HEK293T (cell line): ENCODE measurements at regions not wholly inside any gene's neighbourhood (a gene's known extent, or its start where the extent isn't known, plus 50 kb on each side); places are given as distances from the start of the nearest gene placed in this dataset.

Experiments used
- BHLHE40 ChIP-seq: fragments of 450-650 bp; IDR thresholded peaks from 2 replicates; pipeline ENCODE4 v1.6.1; 2016; ENCODE audit warnings: mild to moderate bottlenecking, moderate library complexity, borderline replicate concordance
- CTBP1 ChIP-seq: fragments of 450-650 bp; IDR thresholded peaks from 2 replicates; pipeline ENCODE4 v1.6.1; 2016; ENCODE audit warnings: borderline replicate concordance
- FOXK2 ChIP-seq: fragments of 450-650 bp; IDR thresholded peaks from 2 replicates; pipeline ENCODE4 v1.6.1; 2016; ENCODE audit warnings: mild to moderate bottlenecking
- NFRKB ChIP-seq: fragments of 450-650 bp; IDR thresholded peaks from 2 replicates; pipeline ENCODE4 v1.6.1; 2016; ENCODE audit warnings: mild to moderate bottlenecking, moderate library complexity
- SP1 ChIP-seq: fragments of 450-650 bp; IDR thresholded peaks from 2 replicates; pipeline ENCODE4 v1.6.1; 2017
- ZNF384 ChIP-seq: fragments of 450-650 bp; IDR thresholded peaks from 2 replicates; pipeline ENCODE4 v1.6.1; 2016
- TF ChIP-seq, protein P1 (sequence below): fragments of 450-650 bp; IDR thresholded peaks from 2 replicates; pipeline ENCODE4 v1.6.1; 2016

DNA sequence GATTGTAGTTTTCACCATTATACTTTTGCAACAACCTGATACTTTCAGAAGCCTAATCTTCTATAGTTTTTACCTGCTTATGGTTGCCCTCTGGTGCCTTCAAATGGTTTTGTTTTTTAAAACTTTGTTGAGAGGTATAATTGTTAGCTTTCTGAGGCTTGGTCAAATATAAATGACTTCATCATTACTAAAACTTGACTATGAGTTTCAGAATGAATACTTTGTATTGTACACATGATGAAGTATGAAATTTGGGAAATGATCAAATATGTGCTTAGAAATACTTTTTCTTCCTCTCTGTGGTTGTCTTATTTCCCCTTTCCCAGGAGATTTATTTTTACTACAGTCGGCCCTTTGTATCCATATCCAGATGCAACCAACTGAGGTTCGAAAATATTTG, 151.8 kb upstream of the B3GALT2 start:
- no peak for TF ChIP-seq SP1
- TF ChIP-seq BHLHE40 = no peak
- no peak for TF ChIP-seq ZNF384
- TF ChIP-seq NFRKB = no peak
- TF ChIP-seq, protein P1, sequence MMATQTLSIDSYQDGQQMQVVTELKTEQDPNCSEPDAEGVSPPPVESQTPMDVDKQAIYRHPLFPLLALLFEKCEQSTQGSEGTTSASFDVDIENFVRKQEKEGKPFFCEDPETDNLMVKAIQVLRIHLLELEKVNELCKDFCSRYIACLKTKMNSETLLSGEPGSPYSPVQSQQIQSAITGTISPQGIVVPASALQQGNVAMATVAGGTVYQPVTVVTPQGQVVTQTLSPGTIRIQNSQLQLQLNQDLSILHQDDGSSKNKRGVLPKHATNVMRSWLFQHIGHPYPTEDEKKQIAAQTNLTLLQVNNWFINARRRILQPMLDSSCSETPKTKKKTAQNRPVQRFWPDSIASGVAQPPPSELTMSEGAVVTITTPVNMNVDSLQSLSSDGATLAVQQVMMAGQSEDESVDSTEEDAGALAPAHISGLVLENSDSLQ = no peak
- TF ChIP-seq FOXK2 = no peak
- no peak for TF ChIP-seq CTBP1
